ENCODE measurements at regions not wholly inside any gene's neighbourhood (a gene's known extent, or its start where the extent isn't known, plus 50 kb on each side); places are given as distances from the start of the nearest gene placed in this dataset.

GRCh38 chr6:164427728-164428402 lies 881.5 kb downstream of the C6orf118 start:
- in situ Hi-C loops (cut with MboI; ENCODE audit: low sequenced_read_pairs): no loop called here
- no peak overlapping the region for H3K56ac ChIP-seq (ENCODE audit: extremely low read depth, insufficient read depth, low read length)
- H3K36me3 ChIP-seq (ENCODE audit: control insufficient read depth, insufficient read depth, low read length): no peaks in the 10 kb centered on the region
- no peak overlapping the region for H3K4me3 ChIP-seq (ENCODE audit: insufficient read depth, low read depth, low read length)
- H2AK5ac ChIP-seq (ENCODE audit: low read depth, low read length): no peak overlapping the region
- no peaks in the 10 kb centered on the region for H3K27me3 ChIP-seq (ENCODE audit: control insufficient read depth, insufficient read depth, low read length)
- BruUV-seq (replicated peaks): no TSS peak
- peaks cover 7% of the 10 kb centered on the region; the same call in 1 of the 2 replicates for H3K9me3 ChIP-seq (ENCODE audit: control insufficient read depth, insufficient read depth, low read length)
- H3K79me1 ChIP-seq (ENCODE audit: low read depth in 1 of 2, low read length in 2 of 2): no peaks in the 10 kb centered on the region
- H3K9ac ChIP-seq (ENCODE audit: low read depth, low read length): no peak overlapping the region
- H2AFZ ChIP-seq (replicated peaks; ENCODE audit: low read length, poor library complexity): no peak overlapping the region
- DNase-seq: no peak
- no peak overlapping the region for H3K27ac ChIP-seq (ENCODE audit: insufficient read depth, low read length)
- intact Hi-C loops (cut with micrococcal nuclease): no loop called here
- no peak overlapping the region for H4K8ac ChIP-seq (ENCODE audit: low read depth in 2 of 2, low read length in 2 of 2)
- ATAC-seq (ENCODE audit: low read depth): no peak
- H3K23ac ChIP-seq (ENCODE audit: low read depth, low read length): no peak overlapping the region
- dilution Hi-C loops (cut with HindIII; ENCODE audit: low sequenced_read_pairs, unreplicated experiment): no loop called here
- ChIA-PET POLR2A (ENCODE audit: unreplicated experiment) (no interaction called here), CTCF (no interaction called here)
- no peak overlapping the region for H3K4me2 ChIP-seq (ENCODE audit: low read depth, low read length)
- H3K18ac ChIP-seq (ENCODE audit: low read depth, low read length): no peak overlapping the region
- no peak overlapping the region for H2BK20ac ChIP-seq (ENCODE audit: low read depth, low read length)
- no peak overlapping the region for H2AK9ac ChIP-seq (replicated peaks; ENCODE audit: low read depth, low read length, poor library complexity)
- WGBS, 2 experiments (ENCODE audit: extremely low coverage in 2 of 2, insufficient read length in 1 of 2): no CpG with 5 or more reads among the region's 2 CpGs
- no peak overlapping the region for H4K5ac ChIP-seq (ENCODE audit: low read depth, low read length)
- no peak overlapping the region for H3K4ac ChIP-seq (ENCODE audit: low read depth, low read length)
- no peak overlapping the region for H3K14ac ChIP-seq (replicated peaks; ENCODE audit: low read depth, low read length)
- no peaks in the 10 kb centered on the region for H4K20me1 ChIP-seq (ENCODE audit: insufficient read depth, low read length)
- no peak for TF ChIP-seq MAFK (IDR thresholded peaks at IDR 0.05; ENCODE audit: low read depth, low read length)
- TF ChIP-seq RAD21 (IDR thresholded peaks at IDR 0.05; ENCODE audit: low read length): no peak
- no peak for TF ChIP-seq POLR2A (IDR thresholded peaks at IDR 0.05; ENCODE audit: low read depth, low read length)
- TF ChIP-seq RCOR1 (IDR thresholded peaks at IDR 0.05; ENCODE audit: insufficient replicate concordance, low read length): no peak
- TF ChIP-seq BHLHE40 (IDR thresholded peaks at IDR 0.05; ENCODE audit: low read depth, low read length): no peak
- TF ChIP-seq MAZ (IDR thresholded peaks at IDR 0.05; ENCODE audit: borderline replicate concordance, low read depth, low read length): no peak
- TF ChIP-seq CTCF (conservative IDR thresholded peaks at IDR 0.05; ENCODE audit: low read depth, low read length): no peak
- no peak for TF ChIP-seq NFE2L2 (IDR thresholded peaks at IDR 0.05; ENCODE audit: low read depth, low read length)
- no peak for TF ChIP-seq FOS (IDR thresholded peaks at IDR 0.05; ENCODE audit: low read depth, low read length)
- TF ChIP-seq RFX5 (IDR thresholded peaks at IDR 0.05; ENCODE audit: low read depth, low read length): no peak
- TF ChIP-seq SMC3 (IDR thresholded peaks at IDR 0.05; ENCODE audit: low read depth, low read length): no peak
- no peak for TF ChIP-seq MXI1 (IDR thresholded peaks at IDR 0.05; ENCODE audit: borderline replicate concordance, low read depth, low read length)
- no peak for TF ChIP-seq ELK1 (IDR thresholded peaks at IDR 0.05; ENCODE audit: borderline replicate concordance, low read depth, low read length)
- TF ChIP-seq CEBPB (IDR thresholded peaks at IDR 0.05; ENCODE audit: low read depth, low read length): no peak
- TF ChIP-seq USF2 (IDR thresholded peaks at IDR 0.05; ENCODE audit: low read depth, low read length): no peak
- no peak for TF ChIP-seq CHD1 (IDR thresholded peaks at IDR 0.05; ENCODE audit: low read depth, low read length)
- H2BK5ac ChIP-seq (ENCODE audit: low read depth, low read length, poor library complexity, severe bottlenecking): no peak overlapping the region
- H2BK15ac ChIP-seq (ENCODE audit: low read depth, low read length): no peak overlapping the region
- H3K4me1 ChIP-seq (ENCODE audit: control insufficient read depth, insufficient read depth, low read length): no peaks in the 10 kb centered on the region
- H4K91ac ChIP-seq (ENCODE audit: insufficient read depth, low read depth, low read length): no peak overlapping the region
- H2BK120ac ChIP-seq (ENCODE audit: low read depth, low read length): no peak overlapping the region
- no peaks in the 10 kb centered on the region for H3K9me1 ChIP-seq (ENCODE audit: insufficient read depth, low read length)

Measured in IMR-90 (cell line).